ENCODE measurements at regions not wholly inside any gene's neighbourhood (a gene's known extent, or its start where the extent isn't known, plus 50 kb on each side); places are given as distances from the start of the nearest gene placed in this dataset.

DNA sequence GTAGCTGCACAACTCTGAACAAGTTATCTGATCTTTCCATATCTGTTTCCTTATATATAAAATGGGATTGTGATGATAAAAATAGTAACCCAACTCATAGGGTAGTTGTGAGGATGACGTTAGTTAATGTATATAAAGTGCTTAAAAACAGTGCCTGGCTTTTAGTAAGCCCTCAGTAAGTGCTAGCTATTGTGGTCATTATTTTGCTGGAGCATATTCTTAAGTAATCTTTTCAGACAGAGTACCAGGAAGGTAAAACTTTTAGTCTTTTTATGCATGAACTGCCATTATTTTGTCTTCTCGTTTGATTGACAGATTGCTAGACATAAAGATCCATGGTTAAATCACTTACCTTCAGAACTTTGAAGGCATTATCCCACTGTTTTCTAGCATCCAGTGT, 62.5 kb upstream of the SIM2 start:
- DNase-seq = no peak

DNA sequence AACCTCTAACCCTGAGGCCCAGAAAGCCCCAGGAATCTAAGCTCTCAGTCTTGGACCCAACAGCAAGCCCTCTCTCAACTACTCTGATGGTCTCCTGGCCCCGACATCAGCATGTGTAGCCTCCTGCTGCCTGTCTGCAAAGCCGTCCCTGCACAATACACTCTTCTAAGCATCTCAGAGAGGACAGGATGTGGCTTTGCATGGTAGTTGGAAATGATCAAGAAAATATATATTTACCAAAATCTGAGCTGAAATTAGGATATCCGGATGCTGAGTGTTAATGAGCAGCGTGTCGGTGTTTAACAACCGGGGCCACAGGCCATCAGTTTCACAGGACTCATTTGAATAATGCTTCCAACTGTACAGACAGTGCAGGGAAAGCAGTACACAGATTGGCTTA, 59.1 kb upstream of the SIM2 start:
- no peak for DNase-seq

DNA sequence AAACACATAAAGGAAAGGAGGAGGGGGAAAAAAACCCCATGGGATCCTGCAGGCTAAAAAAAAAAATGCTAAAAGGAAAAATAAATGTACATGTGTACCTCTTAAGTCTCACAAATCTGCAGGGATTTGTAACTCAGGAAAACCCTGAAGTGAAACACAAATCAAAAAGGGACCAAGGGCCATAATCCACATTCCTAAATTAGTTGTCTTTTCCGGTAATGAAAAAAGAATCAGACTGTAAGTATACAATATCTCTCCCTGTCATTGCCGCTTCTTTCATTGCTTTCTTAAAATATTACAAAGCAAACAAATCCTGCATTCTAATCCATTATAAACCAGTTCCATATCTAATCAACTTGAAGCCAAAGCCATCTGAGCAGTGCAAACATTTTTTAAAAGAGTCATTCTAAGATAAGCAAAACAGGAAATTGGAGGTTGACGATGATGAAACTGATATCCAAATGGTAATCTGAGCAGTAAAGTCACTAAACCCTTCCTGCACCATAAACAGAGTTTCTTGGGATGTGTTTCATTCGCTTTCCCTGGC, 58.7 kb upstream of the SIM2 start:
- no peak for DNase-seq

DNA sequence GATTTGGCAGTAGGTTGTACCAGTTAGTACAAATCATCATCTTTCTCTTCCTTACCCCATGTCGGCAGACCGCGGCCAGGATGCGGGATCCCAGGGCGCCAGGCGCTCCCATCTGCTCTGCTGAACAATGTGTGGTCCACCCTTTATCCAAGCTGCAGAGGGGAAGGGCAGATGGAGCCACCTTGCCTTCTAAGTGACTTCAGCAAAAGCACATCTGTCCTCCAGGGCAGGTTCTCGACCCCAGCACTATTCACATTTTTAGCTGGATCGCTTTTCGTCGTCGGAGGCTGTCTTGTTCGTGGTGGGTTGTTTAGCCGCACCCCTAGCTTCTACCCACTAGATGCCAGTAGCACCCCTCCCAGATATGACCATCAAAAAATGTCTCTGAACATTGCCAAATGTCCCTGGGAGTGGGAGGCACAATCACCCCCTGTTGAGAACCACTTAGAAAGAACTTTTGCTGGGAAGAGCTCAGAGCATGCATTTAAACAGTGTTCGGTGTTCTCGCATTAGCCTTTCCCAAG, 58.1 kb upstream of the SIM2 start:
- DNase-seq = no peak

DNA sequence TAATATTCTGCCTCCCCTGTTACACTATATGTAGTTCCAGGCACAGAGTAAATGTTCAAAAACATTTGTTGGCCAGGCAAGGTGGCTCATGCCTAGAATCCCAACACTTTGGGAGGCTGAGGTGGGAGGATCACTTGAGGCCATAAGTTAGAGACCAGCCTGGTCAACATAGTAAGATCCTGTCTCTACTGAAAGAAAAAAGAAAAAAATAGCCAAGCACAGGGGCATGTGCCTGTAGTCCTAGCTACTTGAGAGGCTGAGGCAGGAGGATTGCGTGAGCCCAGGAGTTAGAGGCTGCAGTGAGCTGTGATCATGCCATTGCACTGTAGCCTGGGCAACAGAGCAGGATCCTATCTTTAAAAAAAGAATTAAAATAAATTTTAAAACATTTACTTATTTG, 57.6 kb upstream of the SIM2 start:
- DNase-seq = no peak

DNA sequence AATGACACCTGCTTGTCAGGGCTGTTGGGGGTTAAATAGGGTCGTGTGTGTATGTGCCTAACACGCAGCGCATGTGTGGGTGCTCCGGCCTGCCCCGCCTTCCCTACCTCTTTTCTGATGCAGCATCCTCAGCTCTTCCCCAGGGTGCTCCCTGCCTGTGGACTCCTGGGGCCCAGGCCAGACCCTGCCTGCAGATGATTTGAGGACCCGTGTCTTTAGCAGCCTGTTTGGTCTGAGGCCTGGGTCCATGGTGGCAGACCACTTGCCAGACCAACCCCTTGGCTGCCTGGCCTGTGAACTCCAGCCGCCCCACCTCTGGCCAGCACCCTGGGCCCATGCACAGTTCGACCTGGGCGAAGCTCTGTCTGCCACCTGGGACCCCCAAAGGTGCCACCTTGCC, 57.0 kb upstream of the SIM2 start:
- DNase-seq = no peak

DNA sequence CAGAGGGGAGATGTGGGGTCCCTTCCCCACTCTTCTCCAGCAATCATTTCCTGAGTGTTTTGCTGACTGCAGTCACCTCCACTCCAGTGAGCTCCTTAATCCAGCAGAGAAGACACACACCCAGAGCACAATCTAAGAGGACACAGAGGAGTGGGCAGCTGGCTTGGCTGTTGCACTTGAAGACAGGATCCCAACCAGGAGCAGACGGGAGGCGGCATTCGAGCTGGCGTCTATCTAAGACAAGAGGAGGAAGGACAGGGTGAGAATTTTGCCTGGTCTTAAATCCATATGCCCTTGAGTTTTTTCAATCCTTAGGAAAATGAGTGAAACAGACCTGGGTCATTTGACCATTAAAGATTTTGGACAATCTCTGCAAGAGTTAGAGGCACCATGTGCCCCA, 56.1 kb upstream of the SIM2 start:
- no peak for DNase-seq

DNA sequence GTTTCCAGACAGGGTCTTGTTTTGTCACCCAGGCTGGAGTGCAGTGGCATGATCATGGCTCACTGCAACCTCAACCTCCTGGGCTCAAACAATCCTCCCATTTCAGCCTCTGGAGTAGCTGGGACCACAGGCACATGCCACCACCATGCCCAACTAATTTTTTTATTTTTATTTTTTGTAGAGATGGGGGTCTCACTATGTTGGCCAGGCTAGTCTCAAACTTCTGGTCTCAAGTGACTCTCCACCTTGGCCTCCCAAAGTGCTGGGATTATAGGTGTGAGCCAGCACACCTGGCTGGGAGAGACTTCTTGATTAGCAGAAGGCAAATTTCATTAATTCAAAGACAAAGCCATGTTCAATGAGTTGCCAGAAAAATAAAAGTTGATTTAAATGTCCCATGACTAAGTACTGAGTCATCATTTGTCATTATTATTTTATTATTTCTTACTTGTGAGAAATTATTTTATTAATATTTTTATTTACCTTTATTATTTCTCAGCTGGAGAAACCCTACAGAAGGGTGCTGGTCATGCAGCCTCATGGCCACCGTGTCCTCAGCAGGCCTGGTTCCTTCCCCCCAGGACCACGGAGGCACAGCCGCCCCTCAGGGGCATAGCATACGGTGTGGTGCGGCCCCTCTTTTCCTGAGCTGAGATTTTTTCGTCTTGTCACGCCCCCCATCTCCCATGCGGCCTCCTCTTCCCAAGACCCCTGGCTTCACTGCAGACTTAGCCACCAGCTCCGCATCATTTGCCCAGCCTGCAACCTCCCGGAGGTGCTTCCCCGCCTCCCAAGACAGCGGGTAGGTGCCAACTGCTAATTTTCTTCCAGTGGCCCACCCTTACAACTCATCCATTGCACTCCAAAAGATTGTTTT, 55.3 kb upstream of the SIM2 start:
- DNase-seq = no peak

DNA sequence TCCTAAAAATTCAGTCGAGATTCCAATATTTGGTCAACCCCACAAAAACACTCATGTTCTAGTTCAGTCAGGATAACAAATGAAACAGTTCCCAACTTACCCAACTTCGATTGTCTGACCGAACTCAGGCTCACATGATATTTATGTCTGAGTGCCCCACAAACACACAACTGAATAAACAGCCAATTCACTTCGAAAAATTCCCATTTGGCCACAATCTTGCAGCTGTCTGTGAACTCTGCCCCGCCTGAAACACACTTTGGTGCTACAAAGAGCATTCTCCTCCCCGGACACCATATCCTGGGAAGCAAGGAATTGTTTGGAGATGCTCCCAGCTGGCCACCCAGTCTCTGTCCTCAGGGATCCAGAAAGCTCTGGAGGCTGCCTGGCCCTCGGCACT, 52.9 kb upstream of the SIM2 start:
- DNase-seq = no peak

DNA sequence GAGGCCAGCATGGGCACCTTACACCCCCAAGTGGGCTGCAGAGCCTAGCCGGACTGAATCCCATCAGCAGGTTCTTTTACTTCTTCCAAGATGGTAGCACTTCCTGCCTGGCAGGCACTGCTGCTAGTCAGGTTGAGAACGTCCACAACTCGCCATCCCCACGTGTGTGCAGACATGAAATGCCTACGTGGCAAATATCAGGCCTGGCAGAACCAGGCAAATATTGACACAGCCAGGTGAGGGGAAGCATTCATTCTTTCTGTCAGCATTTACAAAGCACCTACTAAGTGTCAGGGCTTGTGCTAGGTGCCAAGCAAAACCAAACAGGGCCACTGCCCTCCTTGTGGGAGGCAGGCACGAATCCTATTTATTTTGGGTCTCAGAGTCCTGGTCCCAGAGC, 52.3 kb upstream of the SIM2 start:
- DNase-seq = no peak

DNA sequence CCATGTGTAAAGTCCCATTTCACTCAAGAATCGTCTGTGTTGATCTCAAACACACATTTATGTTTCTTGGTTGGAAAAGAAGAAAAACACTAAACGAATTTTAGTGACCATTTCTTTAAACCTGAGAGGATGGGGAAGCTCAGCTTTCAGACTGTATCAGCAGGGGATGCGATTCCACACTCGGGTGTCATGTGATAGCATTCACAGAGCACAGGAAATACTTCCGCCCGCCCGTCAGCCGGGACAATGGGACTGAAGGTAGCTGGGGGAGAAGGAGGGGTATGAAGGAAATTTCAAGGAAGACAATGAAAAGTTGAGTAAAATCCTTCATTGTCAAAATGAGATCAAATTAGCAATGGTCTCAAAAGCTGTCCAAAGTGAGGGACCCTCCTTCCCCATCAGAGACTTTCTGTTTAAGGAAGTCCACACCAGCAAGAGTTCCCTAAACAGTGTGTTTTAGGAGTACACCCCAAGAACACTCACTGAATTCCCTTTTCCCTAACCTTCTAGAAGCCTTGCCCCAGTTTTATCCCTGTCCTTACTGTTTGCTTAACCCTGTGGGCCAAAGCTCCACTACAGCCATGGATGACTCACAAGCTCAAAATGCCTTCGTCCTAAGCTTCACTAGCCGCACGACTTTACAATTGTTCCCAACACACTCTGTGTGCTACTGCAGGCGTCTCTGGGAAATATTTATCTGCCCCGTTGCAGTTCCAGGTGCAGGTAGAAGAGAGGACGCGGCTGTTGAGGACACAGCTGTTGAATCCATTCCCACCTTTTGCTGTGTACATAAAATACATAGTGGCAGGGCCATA, 51.4 kb upstream of the SIM2 start:
- DNase-seq = no peak
